Fibroblast of villous mesenchyme (primary cell): ENCODE measurements at regions not wholly inside any gene's neighbourhood (a gene's known extent, or its start where the extent isn't known, plus 50 kb on each side); places are given as distances from the start of the nearest gene placed in this dataset.
"Not testable (repeated sequence)": the region's sequence is repeated elsewhere in the genome, so short reads cannot be mapped to it uniquely, and the experiment has no call there.

ENCODE experiments used
- DNase-seq: peaks from one replicate; pipeline ENCODE4 v3.0.0-alpha.2; 2010; ENCODE audit warnings: low read depth
- H3K4me3 ChIP-seq: 2 replicates; pipeline ENCODE4 v1.5.1; 2011; ENCODE audit warnings: low read depth, mild to moderate bottlenecking, low read length
- TF ChIP-seq, protein P1 (sequence below): IDR thresholded peaks from 2 replicates; pipeline ENCODE4 v1.5.1; 2012; ENCODE audit warnings: low read depth, mild to moderate bottlenecking, low read length; ENCODE audit not compliant: insufficient read depth

DNA sequence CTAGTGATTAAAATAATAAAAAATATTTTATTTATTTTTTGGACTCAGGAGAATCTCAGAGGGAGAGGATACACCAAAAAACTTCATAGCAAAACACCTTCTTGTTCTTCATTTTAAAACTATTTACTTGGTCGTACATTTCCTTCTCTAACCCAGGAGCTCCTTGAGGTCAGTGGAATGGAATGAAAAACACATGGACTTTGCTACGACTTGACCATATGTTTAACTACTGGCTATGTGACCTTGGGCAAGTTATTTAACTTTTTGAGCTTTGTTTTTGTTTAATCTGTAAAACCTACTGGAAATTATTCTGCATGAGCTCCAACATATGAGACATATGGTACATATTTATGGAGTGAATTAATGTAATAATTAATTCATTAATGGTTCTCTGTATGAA lies 1005.5 kb upstream of the CITED2 start:
- DNase-seq = peak; percentile 88
- TF ChIP-seq, protein P1, sequence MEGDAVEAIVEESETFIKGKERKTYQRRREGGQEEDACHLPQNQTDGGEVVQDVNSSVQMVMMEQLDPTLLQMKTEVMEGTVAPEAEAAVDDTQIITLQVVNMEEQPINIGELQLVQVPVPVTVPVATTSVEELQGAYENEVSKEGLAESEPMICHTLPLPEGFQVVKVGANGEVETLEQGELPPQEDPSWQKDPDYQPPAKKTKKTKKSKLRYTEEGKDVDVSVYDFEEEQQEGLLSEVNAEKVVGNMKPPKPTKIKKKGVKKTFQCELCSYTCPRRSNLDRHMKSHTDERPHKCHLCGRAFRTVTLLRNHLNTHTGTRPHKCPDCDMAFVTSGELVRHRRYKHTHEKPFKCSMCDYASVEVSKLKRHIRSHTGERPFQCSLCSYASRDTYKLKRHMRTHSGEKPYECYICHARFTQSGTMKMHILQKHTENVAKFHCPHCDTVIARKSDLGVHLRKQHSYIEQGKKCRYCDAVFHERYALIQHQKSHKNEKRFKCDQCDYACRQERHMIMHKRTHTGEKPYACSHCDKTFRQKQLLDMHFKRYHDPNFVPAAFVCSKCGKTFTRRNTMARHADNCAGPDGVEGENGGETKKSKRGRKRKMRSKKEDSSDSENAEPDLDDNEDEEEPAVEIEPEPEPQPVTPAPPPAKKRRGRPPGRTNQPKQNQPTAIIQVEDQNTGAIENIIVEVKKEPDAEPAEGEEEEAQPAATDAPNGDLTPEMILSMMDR = no peak
- H3K4me3 ChIP-seq = no peak overlapping the region

DNA sequence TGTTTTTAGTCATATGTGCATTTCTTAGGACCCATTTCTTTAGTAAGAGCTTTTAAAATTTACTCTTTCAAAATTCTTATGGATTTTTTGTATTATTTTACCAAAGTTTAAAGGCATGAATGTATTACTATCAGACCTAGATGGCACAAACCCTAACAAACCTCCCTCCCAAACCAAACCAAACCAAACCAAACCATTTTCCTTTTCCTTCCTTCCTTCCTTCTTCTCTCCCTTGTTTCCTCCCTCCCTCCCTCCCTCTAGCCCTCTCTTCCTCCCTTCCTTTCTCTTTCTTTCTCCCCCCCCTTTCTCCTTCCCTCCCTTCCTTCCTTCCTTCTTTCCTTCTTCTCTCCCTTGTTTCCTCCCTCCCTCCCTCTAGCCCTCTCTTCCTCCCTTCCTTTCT lies 1001.8 kb upstream of the CITED2 start:
- no peak for DNase-seq
- TF ChIP-seq, protein P1 = no peak
- H3K4me3 ChIP-seq = no peak overlapping the region

DNA sequence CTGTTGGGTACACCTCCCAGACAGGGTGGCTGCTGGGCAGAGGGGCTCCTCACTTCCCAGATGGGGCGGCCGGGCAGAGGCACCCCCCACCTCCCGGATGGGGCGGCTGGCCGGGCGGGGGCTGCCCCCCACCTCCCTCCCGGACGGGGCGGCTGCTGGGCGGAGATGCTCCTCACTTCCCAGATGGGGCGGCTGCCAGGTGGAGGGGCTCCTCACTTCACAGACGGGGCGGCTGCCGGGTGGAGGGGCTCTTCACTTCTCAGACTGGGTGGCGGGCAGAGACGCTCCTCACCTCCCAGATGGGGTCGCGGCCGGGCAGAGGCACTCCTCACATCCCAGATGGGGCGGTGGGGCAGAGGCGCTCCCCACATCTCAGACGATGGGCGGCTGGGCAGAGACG lies 999.3 kb upstream of the CITED2 start:
- H3K4me3 ChIP-seq = not testable (repeated sequence)

GRCh38 chr6:140372064-140372463 lies 997.6 kb upstream of the CITED2 start:
- no peak for DNase-seq
- TF ChIP-seq, protein P1 = no peak
- H3K4me3 ChIP-seq = no peak overlapping the region

More for the DNA sequence above, 999.3 kb upstream of the CITED2 start:
- not testable (repeated sequence) for DNase-seq

DNA sequence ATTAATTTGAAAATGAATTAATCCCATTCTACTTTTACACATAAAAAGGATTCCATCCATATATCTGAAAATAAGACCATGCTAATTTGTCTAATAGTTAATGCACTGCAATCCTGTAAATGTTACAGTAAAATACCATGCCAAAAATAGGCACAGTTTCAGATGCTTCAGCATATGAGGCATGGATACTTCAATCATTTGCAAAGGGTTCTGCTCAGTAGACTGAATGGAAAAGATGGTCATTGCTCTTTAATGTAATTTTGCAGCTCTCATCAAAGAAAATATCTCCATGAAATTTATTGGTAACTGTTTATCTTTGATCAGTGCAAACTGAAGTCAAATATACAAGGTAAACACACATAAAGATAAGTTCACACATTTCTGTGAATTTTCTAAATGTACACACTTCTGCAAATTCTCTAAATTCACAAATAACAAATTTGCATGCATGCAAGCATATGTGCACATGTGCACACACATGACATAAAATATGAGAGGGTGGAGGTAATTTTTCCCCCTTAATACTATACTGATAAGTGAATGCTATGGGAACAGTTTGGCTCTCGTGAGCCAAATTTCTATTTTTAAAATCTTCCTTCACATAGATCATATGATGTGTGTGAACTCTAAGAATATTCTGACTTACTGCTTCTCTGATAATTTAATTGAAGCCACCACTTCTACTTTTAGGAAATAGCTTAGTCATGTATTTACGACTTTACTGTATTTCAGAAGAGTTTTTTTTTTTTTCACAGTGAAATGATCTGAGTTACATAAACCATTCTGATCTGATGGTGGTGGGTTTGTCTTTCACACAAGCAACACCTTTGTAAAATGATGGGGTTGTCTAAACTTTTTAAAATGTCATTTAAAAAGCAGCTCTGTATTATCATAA lies 996.8 kb upstream of the CITED2 start:
- DNase-seq = peak; percentile 20
- H3K4me3 ChIP-seq = no peak overlapping the region
- TF ChIP-seq, protein P1 = no peak

DNA sequence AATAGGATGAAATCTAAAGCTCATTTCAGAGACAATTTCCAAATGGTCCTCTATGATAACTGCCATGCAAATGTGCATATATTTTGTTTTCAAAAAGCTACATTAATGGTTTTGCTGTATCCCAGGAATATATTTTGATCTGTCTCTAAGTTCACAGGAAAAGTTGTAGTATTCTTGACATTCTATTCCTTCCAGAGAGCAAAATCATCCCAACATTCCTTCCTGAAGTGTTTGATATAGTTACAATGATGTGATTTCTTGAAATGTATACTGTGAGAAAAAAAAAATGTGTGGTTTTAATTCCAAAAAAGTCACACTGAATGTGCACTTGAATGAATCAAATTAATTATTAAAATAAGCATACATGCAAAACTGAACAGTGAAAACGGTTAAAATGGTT lies 996.0 kb upstream of the CITED2 start:
- DNase-seq = no peak
- TF ChIP-seq, protein P1 = no peak
- H3K4me3 ChIP-seq = no peak overlapping the region

- H3K4me3 ChIP-seq = no peak overlapping the region
- peak; percentile 71 for DNase-seq
- TF ChIP-seq, protein P1 = no peak
Measured at GRCh38 chr6:140366991-140367390, 992.5 kb upstream of the CITED2 start.
